ENCODE measurements at regions not wholly inside any gene's neighbourhood (a gene's known extent, or its start where the extent isn't known, plus 50 kb on each side); places are given as distances from the start of the nearest gene placed in this dataset.

- TF ChIP-seq POLR2AphosphoS5 (IDR thresholded peaks at IDR 0.05; ENCODE audit: low read depth, low read length), result no peak
- TF ChIP-seq SRF (IDR thresholded peaks at IDR 0.05; ENCODE audit: low read depth), result no peak
- TF ChIP-seq MAX (IDR thresholded peaks at IDR 0.05), result no peak
- no peak for TF ChIP-seq CTCF (IDR thresholded peaks at IDR 0.05 in 2 of 3, conservative IDR thresholded peaks at IDR 0.05 in 1 of 3; ENCODE audit: borderline replicate concordance in 1 of 3, insufficient read depth in 1 of 3, low read depth in 2 of 3, low read length in 2 of 3)
- TF ChIP-seq YY1 (IDR thresholded peaks at IDR 0.05; ENCODE audit: extremely low read depth, insufficient replicate concordance, low read depth, low read length), result no peak
- no peak for TF ChIP-seq CBX3 (IDR thresholded peaks at IDR 0.05; ENCODE audit: low read depth)
- TF ChIP-seq SP1 (IDR thresholded peaks at IDR 0.05; ENCODE audit: low read depth), result no peak
- no peak for TF ChIP-seq RAD21 (IDR thresholded peaks at IDR 0.05; ENCODE audit: low read depth)
- no peak for TF ChIP-seq POLR2A (IDR thresholded peaks at IDR 0.05; ENCODE audit: borderline replicate concordance, extremely low read depth, insufficient read depth, insufficient read length)
- TF ChIP-seq ZFX (IDR thresholded peaks at IDR 0.05), result no peak
- no peak for TF ChIP-seq TCF7L2 (IDR thresholded peaks at IDR 0.05; ENCODE audit: borderline replicate concordance, extremely low read depth, insufficient read depth, insufficient read length)
- TF ChIP-seq ATF3 (IDR thresholded peaks at IDR 0.05), result no peak
Measured at GRCh38 chr4:38316045-38316444, 348.0 kb upstream of the KLF3 start.
